ENCODE measurements at regions not wholly inside any gene's neighbourhood (a gene's known extent, or its start where the extent isn't known, plus 50 kb on each side); places are given as distances from the start of the nearest gene placed in this dataset.

DNA sequence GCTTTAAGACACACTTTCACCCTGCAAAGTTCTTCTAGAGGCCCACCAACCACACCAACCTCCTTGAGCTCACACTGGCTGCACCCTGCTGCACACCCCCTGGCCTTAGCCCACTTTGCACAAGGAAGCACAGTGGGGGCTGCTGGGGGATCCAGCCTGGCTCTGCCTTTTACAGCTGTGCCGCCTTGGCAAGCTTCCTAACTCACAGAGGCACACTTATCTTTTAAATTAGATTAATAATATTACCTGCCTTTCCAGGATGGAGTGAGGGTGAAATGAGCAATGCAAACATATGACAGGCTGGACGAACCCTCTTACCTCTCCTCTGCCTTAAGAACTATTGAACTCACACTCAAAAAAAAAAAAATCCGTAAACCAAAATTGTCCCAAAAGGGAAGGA, 715.8 kb upstream of the ID2 start:
- no peaks in the 10 kb centered on the region for H3K9me3 Mint-ChIP-seq
- peaks cover 7% of the 10 kb centered on the region for H3K27me3 Mint-ChIP-seq (ENCODE audit: low read depth)
- no peak overlapping the region for H3K4me3 Mint-ChIP-seq

DNA sequence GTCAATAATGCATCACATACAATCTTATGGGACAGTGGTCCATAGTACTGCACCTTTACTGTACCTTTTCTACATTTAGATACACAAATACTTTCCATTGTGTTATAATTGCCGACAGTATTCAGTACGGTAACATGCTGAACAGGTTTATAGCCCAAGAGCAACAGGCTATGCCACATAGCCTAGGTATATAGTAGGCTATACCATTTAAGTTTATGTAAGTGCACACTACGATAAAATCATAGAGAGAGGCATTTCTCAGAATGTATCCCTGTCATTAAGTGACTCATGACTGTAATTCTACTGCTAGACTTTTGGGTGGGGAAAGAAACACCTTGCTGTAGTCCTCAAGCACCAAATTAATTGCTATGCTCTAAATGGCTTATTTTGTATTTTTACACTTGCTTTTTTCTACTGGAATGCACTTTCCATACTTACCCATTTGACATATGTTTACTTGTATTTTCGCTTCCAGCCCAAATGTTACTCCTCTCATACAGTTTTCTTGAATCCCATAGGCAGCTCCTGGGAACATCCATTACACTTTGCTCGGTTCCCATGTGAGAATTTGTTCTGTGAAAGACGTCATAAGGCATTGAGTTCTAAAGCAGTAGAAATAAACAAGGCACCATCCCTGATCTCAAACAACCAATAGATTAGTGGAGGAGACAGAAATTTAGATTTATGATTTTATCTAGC, 714.0 kb upstream of the ID2 start:
- Mint-ChIP-seq H3K4me3 (no peak overlapping the region), H3K36me3 (ENCODE audit: low read depth) (no peaks in the 10 kb centered on the region), H3K27ac (no peak overlapping the region), H3K27me3 (ENCODE audit: low read depth) (peaks cover 9% of the 10 kb centered on the region), H3K9me3 (no peaks in the 10 kb centered on the region), H3K4me1 (peaks cover 6% of the 10 kb centered on the region)
- TF ChIP-seq, protein P1, sequence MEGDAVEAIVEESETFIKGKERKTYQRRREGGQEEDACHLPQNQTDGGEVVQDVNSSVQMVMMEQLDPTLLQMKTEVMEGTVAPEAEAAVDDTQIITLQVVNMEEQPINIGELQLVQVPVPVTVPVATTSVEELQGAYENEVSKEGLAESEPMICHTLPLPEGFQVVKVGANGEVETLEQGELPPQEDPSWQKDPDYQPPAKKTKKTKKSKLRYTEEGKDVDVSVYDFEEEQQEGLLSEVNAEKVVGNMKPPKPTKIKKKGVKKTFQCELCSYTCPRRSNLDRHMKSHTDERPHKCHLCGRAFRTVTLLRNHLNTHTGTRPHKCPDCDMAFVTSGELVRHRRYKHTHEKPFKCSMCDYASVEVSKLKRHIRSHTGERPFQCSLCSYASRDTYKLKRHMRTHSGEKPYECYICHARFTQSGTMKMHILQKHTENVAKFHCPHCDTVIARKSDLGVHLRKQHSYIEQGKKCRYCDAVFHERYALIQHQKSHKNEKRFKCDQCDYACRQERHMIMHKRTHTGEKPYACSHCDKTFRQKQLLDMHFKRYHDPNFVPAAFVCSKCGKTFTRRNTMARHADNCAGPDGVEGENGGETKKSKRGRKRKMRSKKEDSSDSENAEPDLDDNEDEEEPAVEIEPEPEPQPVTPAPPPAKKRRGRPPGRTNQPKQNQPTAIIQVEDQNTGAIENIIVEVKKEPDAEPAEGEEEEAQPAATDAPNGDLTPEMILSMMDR (IDR thresholded peaks at IDR 0.05; ENCODE audit: unreplicated experiment in 3 of 3): no peak

More for the DNA sequence above, 715.8 kb upstream of the ID2 start:
- Mint-ChIP-seq H3K4me1 (peaks cover 6% of the 10 kb centered on the region), H3K27ac (no peak overlapping the region), H3K36me3 (ENCODE audit: low read depth) (no peaks in the 10 kb centered on the region)
- TF ChIP-seq, protein P1 (IDR thresholded peaks at IDR 0.05; ENCODE audit: unreplicated experiment in 3 of 3): no peak

DNA sequence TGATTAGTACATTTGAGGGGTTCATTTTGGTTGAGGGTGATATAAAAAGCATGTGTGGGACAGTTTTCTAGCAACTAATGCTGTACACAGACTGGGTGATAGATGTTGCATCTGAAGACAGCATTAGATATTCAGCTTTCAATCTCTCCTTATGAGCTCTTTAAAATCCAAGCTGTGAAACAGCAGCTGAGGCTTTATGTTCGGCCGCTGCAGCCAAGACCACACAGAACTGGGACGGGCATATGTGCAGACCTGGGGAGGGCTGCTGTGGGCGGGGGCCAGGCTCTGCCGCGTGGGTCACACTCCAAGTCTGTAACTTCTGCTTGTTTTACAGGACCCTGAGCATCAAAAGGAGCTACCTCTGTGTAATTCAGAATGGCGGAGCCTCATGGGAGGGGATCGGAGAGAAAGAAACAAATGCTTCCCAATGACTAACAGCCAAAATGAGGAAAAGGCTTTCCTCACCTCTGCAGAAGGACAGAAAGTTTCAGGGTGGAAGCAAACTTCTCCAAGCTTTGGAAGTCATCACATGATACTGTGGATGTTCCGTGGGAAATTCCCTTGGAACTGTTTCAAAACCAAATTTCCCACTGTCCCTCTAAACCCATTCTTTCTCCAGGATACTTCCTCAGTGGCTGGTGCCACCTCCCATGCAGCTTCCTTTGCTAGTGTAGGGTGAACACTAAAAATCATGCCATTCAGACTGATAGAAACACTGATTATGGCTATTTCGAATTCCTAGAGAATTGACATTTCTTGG, 711.9 kb upstream of the ID2 start:
- no peak overlapping the region for H3K4me3 Mint-ChIP-seq
- TF ChIP-seq, protein P1 (IDR thresholded peaks at IDR 0.05; ENCODE audit: unreplicated experiment in 3 of 3): no peak
- peaks cover 11% of the 10 kb centered on the region for H3K27me3 Mint-ChIP-seq (ENCODE audit: low read depth)
- no peaks in the 10 kb centered on the region for H3K36me3 Mint-ChIP-seq (ENCODE audit: low read depth)
- peaks cover 6% of the 10 kb centered on the region for H3K4me1 Mint-ChIP-seq
- no peak overlapping the region for H3K27ac Mint-ChIP-seq
- H3K9me3 Mint-ChIP-seq: no peaks in the 10 kb centered on the region

DNA sequence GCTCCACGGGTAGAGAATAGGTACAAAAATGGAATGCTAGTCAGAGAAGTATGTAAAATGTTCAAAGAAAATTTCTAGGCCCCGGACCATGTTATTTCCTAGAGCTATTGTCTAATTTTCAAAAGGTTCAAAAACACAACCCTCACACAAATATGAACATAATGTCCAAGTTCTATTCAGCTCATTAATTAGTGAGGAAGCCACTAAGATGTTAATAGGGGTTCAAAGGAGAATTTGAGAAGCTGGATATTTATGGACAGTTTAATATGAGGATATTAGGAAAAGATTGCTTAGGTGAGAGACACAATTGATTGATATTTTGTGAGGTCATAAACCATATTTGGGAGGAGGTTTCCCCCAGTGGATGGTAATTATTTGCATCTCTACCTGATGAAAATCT, 710.6 kb upstream of the ID2 start:
- TF ChIP-seq, protein P1 (IDR thresholded peaks at IDR 0.05; ENCODE audit: unreplicated experiment in 3 of 3): no peak
- Mint-ChIP-seq H3K4me3 (no peak overlapping the region), H3K4me1 (peaks cover 6% of the 10 kb centered on the region), H3K9me3 (no peaks in the 10 kb centered on the region), H3K27me3 (ENCODE audit: low read depth) (peaks cover 11% of the 10 kb centered on the region), H3K36me3 (ENCODE audit: low read depth) (no peaks in the 10 kb centered on the region), H3K27ac (no peak overlapping the region)

DNA sequence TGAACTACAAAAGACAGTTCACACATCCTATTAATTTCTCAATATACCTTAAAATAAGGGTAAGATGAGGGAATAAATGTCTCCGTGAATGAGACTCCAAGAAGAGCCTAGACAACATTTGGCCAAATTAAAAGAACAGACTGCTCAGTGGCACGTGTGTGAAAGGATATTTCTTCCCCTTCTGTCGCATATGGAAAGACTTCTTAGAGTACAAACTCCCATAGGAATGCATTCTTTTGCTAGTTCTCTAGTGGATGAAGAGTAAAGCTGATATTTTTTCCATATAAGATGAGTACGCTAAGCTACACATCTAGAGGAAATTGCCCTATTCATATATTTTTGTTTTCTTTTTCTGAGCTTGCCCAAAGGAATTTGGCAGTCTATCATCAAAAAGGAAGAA, 710.0 kb upstream of the ID2 start:
- Mint-ChIP-seq H3K4me3 (no peak overlapping the region), H3K36me3 (ENCODE audit: low read depth) (no peaks in the 10 kb centered on the region), H3K27ac (no peak overlapping the region), H3K4me1 (peaks cover 6% of the 10 kb centered on the region), H3K27me3 (ENCODE audit: low read depth) (peaks cover 11% of the 10 kb centered on the region), H3K9me3 (no peaks in the 10 kb centered on the region)
- TF ChIP-seq, protein P1 (IDR thresholded peaks at IDR 0.05; ENCODE audit: unreplicated experiment in 3 of 3): no peak

Data from nephron (organoid).